Body of pancreas (tissue), 4 donors: ENCODE measurements at regions not wholly inside any gene's neighbourhood (a gene's known extent, or its start where the extent isn't known, plus 50 kb on each side); places are given as distances from the start of the nearest gene placed in this dataset.

Experiments
- ATAC-seq: fragments of 150-250 bp; one replicate; pipeline ENCODE4 v1.9.1; 2016
- DNase-seq, 4 donors: peaks; one replicate each; pipeline ENCODE4 v3.0.0-alpha.2; 2019
- H3K27ac ChIP-seq, 4 donors: fragments of 200-600 bp; sonication (generic); 1 replicate in 3 of 4; 2 replicates in 1 of 4; pipeline versions ENCODE4 v1.5.1 to v1.6.1; 2016 to 2019; ENCODE audit warnings: mild to moderate bottlenecking in 1 of 4, mixed read lengths in 1 of 4, moderate library complexity in 1 of 4
- H3K27me3 ChIP-seq, 2 donors: fragments of 200-600 bp; sonication (generic); one replicate each; pipeline ENCODE4 v1.6.0; 2016; ENCODE audit warnings: mild to moderate bottlenecking in 1 of 2
- H3K36me3 ChIP-seq, 2 donors: fragments of 200-600 bp; sonication (generic); replicated peaks in 1 of 2; 2 replicates each; pipeline ENCODE4 v1.5.1; 2016; ENCODE audit warnings: low read depth in 2 of 2; ENCODE audit not compliant: insufficient read depth in 1 of 2
- H3K4me1 ChIP-seq: fragments of 200-600 bp; sonication (generic); one replicate; pipeline ENCODE4 v1.6.0; 2016
- H3K4me3 ChIP-seq, 2 donors: fragments of 200-600 bp; sonication (generic); 1 replicate in 1 of 2; 2 replicates in 1 of 2; pipeline ENCODE4 v1.5.1; 2016 to 2019
- H3K9me3 ChIP-seq, 3 donors: fragments of 200-600 bp; sonication (generic); 1 replicate in 2 of 3; 2 replicates in 1 of 3; pipeline ENCODE4 v1.5.1; 2016
- POLR2A ChIP-seq, 3 donors: fragments of 450-650 bp; IDR thresholded peaks; one replicate each; pipeline ENCODE4 v1.6.1; 2016; ENCODE audit warnings: antibody characterized with exemption in 3 of 3, mild to moderate bottlenecking in 2 of 3
- WGBS, 2 donors: methylation state at CpG; one replicate each; pipeline ENCODE4 v1.1.5; 2017; 5-methylcytosine and 5-hydroxymethylcytosine counted together
- intact Hi-C: fragments of 100-400 bp; cut with DNase I; formaldehyde crosslinking; loops from one replicate; pipeline ENCODE4 v1.15.1; 2023
- TF ChIP-seq, protein P1 (sequence below), 7 experiments: fragments of 450-650 bp in 4 of 7; fragments of 200-600 bp in 3 of 7; sonication (generic) in 3 of 7; IDR thresholded peaks; one replicate each; pipeline ENCODE4 v1.5.1; 2016 to 2019; ENCODE audit warnings: antibody characterized with exemption in 7 of 7

DNA sequence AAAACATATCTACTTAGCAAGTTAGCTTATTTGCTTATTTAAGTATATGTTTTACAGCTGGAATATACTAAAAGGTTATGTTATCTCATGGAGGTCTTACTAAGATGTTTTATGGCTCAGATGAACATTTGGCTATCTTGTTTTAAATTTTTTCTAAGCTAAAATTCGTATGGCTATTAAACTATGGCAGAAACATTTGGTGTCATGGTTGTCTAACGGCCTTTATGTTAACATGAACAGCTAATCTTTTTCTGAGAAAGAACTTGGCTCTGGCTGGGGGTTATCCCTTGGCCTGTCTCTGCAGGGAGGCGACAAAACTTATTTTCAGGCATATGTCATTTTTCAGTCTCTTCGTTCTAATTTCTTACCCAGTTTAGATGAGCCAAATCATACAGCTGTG is 101.5 kb upstream of the MTPN start:
- Histone ChIP-seq H3K27me3 (no peaks in the 10 kb centered on the region), H3K9me3 (no peaks in the 10 kb centered on the region), H3K4me3 (no peak overlapping the region), H3K36me3 (no peaks in the 10 kb centered on the region), H3K27ac (no peak overlapping the region), H3K4me1 (no peaks in the 10 kb centered on the region)
- TF ChIP-seq, protein P1, sequence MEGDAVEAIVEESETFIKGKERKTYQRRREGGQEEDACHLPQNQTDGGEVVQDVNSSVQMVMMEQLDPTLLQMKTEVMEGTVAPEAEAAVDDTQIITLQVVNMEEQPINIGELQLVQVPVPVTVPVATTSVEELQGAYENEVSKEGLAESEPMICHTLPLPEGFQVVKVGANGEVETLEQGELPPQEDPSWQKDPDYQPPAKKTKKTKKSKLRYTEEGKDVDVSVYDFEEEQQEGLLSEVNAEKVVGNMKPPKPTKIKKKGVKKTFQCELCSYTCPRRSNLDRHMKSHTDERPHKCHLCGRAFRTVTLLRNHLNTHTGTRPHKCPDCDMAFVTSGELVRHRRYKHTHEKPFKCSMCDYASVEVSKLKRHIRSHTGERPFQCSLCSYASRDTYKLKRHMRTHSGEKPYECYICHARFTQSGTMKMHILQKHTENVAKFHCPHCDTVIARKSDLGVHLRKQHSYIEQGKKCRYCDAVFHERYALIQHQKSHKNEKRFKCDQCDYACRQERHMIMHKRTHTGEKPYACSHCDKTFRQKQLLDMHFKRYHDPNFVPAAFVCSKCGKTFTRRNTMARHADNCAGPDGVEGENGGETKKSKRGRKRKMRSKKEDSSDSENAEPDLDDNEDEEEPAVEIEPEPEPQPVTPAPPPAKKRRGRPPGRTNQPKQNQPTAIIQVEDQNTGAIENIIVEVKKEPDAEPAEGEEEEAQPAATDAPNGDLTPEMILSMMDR (IDR thresholded peaks at IDR 0.05), result no peak
- TF ChIP-seq POLR2A (IDR thresholded peaks at IDR 0.05), result no peak
- DNase-seq (no peak), ATAC-seq (no peak)
- WGBS, 2 donors, result 72 to 75% methylated on average over 4 of the region's 4 CpGs
- intact Hi-C loops, result no loop called here

DNA sequence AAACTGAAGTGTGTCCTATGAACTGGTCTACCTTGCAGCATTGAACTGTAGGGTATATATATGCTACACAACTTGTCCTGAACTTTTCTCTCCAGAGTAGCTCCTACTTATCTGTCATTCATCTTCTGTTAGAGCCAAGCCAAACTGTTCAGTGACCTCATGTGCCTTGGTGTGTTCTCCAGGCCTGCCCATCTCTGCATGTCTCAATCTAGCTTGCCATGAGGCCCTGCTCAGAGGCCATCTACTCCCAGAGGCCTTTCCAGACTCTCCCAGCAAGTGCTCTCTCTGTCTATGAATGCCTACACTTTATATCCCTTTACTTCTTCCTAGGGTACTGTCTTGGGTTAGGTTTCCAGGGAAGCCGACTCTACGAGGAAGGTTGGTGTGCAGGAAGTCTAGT is 99.8 kb upstream of the MTPN start:
- H3K4me3 ChIP-seq, result no peak overlapping the region
- H3K36me3 ChIP-seq, result no peaks in the 10 kb centered on the region
- H3K27ac ChIP-seq, result no peak overlapping the region
- no peaks in the 10 kb centered on the region for H3K9me3 ChIP-seq
- DNase-seq (no peak), ATAC-seq (no peak)
- H3K4me1 ChIP-seq, result no peaks in the 10 kb centered on the region
- 66 to 75% methylated on average over 2 of the region's 2 CpGs for WGBS, 2 donors
- TF ChIP-seq, protein P1 (IDR thresholded peaks at IDR 0.05), result no peak
- no peak for TF ChIP-seq POLR2A (IDR thresholded peaks at IDR 0.05)
- intact Hi-C loops, result no loop called here
- H3K27me3 ChIP-seq, result no peaks in the 10 kb centered on the region

DNA sequence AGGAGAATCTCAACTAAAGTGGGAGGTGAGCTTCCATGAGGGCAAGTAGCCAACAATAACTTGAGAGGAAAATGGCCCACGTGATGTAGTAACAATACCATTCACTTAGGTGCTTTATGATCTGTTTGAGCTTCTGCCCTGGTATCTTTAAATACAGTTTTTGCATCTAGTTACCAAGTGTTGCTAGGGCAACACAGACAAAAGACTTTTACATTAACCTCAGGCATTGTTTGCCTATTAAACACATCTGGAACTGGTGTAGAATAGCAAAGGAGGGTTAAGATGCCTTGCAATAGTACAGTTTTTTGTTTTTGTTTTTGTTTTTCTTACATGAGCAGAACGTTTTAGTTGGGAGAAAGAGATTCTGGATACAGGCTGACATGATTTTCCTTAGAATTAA is 97.7 kb upstream of the MTPN start:
- 32 to 44% methylated on average over 2 of the region's 2 CpGs for WGBS, 2 donors
- Histone ChIP-seq H3K4me3 (no peak overlapping the region), H3K27me3 (no peaks in the 10 kb centered on the region), H3K9me3 (no peaks in the 10 kb centered on the region), H3K27ac (no peak overlapping the region), H3K4me1 (no peaks in the 10 kb centered on the region), H3K36me3 (no peaks in the 10 kb centered on the region)
- intact Hi-C loops, result no loop called here
- no peak for TF ChIP-seq POLR2A (IDR thresholded peaks at IDR 0.05)
- TF ChIP-seq, protein P1 (IDR thresholded peaks at IDR 0.05), result no peak
- no peak for ATAC-seq
- no peak for DNase-seq

DNA sequence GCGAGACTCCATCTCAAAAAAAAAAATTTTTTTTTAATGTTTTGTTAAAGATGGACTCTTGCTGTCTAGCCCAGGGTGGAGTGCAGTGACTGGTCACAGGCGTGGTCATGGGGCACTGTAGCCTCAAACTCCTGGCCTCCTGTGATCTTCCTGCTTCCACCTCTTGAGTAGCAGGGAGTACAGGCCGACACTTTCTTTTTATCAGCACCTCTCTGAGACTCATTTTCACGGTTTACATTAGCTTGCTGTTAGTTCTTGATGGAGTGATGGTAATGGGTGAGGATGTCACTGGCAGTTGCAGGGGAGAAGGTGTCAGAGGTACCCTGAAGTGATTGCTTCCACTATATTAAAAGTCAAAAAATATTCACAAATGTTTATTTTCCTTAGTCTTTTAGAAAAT is 95.3 kb upstream of the MTPN start:
- no peak for ATAC-seq
- Histone ChIP-seq H3K36me3 (no peaks in the 10 kb centered on the region), H3K27me3 (no peaks in the 10 kb centered on the region), H3K27ac (no peak overlapping the region), H3K4me3 (no peak overlapping the region), H3K4me1 (no peaks in the 10 kb centered on the region), H3K9me3 (no peaks in the 10 kb centered on the region)
- 70 to 76% methylated on average over 4 of the region's 4 CpGs for WGBS, 2 donors
- no peak for DNase-seq
- intact Hi-C loops, result no loop called here
- TF ChIP-seq, protein P1 (IDR thresholded peaks at IDR 0.05), result no peak
- TF ChIP-seq POLR2A (IDR thresholded peaks at IDR 0.05), result no peak

DNA sequence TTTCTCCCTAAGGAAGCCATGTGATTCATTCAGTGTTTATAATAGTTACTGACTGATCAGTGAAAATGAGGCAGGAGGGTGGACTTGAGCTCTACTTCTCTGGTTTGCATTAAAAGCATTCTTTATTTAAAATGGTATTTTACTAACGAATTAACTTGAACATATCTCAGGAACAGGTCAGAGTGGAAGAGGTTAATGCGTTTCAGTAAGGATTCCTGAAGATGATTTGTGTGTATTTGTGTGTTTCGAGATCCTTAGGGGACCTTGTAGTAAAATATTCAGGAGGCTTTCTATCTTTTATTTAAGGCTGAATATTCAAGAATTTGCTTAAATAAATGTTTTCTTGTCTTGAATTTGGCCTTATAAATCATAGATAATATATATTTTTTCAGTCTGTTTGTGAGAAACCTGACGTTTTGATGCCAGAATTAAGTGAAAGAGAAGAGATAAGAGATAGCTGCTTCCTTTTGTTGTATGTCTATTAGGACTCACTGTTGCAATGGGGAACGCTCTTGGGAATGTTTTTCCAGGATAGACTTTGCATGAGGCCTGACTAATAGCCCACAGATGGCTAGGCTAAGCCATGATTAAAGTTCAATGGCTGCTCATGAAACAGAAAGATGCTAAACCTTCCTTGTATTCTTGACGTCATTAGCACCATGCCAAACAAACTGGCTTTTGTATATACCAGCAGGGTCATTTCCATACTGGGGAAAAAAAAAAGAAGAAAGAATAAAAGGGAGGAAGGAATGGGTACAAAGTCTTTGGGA is 93.8 kb upstream of the MTPN start:
- no peaks in the 10 kb centered on the region for H3K4me1 ChIP-seq
- H3K27ac ChIP-seq, result no peak overlapping the region
- intact Hi-C loops, result no loop called here
- DNase-seq (no peak), ATAC-seq (no peak)
- WGBS, 2 donors, result 46 to 56% methylated on average over 6 of the region's 6 CpGs
- H3K4me3 ChIP-seq, result no peak overlapping the region
- H3K36me3 ChIP-seq, result no peaks in the 10 kb centered on the region
- H3K9me3 ChIP-seq, result no peaks in the 10 kb centered on the region
- no peaks in the 10 kb centered on the region for H3K27me3 ChIP-seq
- TF ChIP-seq POLR2A (IDR thresholded peaks at IDR 0.05), result no peak
- TF ChIP-seq, protein P1 (IDR thresholded peaks at IDR 0.05), result no peak
